SU-DHL-6 (cell line): ENCODE measurements at regions not wholly inside any gene's neighbourhood (a gene's known extent, or its start where the extent isn't known, plus 50 kb on each side); places are given as distances from the start of the nearest gene placed in this dataset.

Source experiments
- EZH2phosphoT487 ChIP-seq: fragments of 200-600 bp; sonication (generic), shearing (Covaris generic); conservative IDR thresholded peaks from 2 replicates; pipeline ENCODE4 v1.6.1; 2018; ENCODE audit warnings: mild to moderate bottlenecking, antibody characterized with exemption, low read length, moderate library complexity, mixed read lengths
- TF ChIP-seq, protein P1 (sequence below): fragments of 200-600 bp; sonication (generic); IDR thresholded peaks from one replicate; pipeline ENCODE4 v1.5.1; 2017; ENCODE audit warnings: antibody characterized with exemption, mild to moderate bottlenecking, low read length, moderate library complexity; ENCODE audit not compliant: insufficient read depth, poor library complexity, severe bottlenecking

DNA sequence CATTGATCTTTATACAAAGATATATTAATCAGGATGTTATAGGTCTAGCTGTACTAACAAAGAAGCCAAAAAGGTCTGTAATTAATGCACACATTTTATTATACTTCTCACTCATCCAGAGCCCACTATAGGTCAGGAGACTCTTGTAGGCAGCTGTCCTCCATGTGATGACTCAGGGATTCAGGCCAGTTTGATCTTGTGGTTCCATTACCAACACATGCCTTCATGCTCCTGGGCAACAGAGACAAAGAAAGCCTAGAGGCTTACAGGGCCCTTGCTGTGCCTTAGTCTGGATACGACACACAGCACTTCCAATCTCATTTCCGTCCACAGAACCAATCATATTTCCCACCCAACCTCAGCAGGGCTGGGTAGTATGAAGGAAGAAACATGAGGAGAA is 150.3 kb upstream of the NCAM1 start:
- TF ChIP-seq, protein P1, sequence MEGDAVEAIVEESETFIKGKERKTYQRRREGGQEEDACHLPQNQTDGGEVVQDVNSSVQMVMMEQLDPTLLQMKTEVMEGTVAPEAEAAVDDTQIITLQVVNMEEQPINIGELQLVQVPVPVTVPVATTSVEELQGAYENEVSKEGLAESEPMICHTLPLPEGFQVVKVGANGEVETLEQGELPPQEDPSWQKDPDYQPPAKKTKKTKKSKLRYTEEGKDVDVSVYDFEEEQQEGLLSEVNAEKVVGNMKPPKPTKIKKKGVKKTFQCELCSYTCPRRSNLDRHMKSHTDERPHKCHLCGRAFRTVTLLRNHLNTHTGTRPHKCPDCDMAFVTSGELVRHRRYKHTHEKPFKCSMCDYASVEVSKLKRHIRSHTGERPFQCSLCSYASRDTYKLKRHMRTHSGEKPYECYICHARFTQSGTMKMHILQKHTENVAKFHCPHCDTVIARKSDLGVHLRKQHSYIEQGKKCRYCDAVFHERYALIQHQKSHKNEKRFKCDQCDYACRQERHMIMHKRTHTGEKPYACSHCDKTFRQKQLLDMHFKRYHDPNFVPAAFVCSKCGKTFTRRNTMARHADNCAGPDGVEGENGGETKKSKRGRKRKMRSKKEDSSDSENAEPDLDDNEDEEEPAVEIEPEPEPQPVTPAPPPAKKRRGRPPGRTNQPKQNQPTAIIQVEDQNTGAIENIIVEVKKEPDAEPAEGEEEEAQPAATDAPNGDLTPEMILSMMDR, result no peak
- no peak for TF ChIP-seq EZH2phosphoT487
